ENCODE measurements at regions not wholly inside any gene's neighbourhood (a gene's known extent, or its start where the extent isn't known, plus 50 kb on each side); places are given as distances from the start of the nearest gene placed in this dataset.

DNA sequence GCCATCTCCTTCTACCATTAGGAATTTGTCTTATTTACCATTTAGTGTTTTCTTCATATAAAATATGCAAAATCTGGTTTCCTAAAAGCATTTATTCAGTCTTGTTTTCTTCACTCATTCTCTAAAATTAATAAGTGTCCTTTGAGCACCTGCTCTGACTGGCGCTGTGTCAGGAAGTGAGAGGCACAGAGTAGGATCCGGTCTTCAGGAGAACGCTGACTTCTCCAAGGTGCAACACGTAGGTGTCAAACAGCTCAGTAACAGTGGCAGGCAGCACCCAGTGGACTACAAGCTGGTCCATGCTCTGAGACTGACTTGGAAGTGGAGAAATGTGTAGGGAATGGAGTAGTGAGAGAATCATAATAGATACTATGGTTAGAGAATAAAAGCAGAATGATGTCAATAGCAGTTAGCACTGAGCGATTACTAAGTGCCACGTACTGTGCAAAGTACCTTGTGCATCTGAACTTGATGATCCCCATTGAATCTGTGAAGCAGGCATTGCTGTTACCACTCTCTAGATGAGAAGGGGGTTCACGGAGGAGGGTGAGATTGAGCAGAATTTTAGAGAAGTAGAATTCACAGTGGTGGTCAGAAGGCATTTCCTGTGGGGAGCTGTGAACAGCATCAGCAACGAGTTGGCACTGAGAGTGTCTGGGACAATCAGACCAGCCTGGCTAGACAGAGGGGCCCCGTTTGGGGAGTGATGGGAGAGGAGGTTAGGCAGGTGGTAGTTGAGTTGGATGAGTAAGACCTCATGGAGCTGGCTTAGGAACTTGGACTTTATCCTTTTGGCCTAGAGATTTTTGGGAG is 569.8 kb downstream of the QKI start:
- TF ChIP-seq POLR2A (IDR thresholded peaks at IDR 0.05): no peak
- no peak for TF ChIP-seq CTCF (IDR thresholded peaks at IDR 0.05 in 4 of 5, conservative IDR thresholded peaks at IDR 0.05 in 1 of 5)

Measured in gastrocnemius medialis (tissue), 4 donors.